NCI-H1417 treated with DMSO at 0.1 percent for 48 hours (cell line): ENCODE measurements at regions not wholly inside any gene's neighbourhood (a gene's known extent, or its start where the extent isn't known, plus 50 kb on each side); places are given as distances from the start of the nearest gene placed in this dataset.
"Not testable (repeated sequence)": the region's sequence is repeated elsewhere in the genome, so short reads cannot be mapped to it uniquely, and the experiment has no call there.

Experiments
- DNase-seq: peaks from one replicate; lab custom pipeline; 2025; lab: John Stamatoyannopoulos, UW

- no peak for DNase-seq
Measured at GRCh38 chr5:167821669-167822068, 469.8 kb upstream of the WWC1 start.

GRCh38 chr5:167822241-167822640 lies 469.2 kb upstream of the WWC1 start:
- no peak for DNase-seq

- DNase-seq: no peak
Measured at GRCh38 chr5:167823405-167823804, 468.0 kb upstream of the WWC1 start.

- no peak for DNase-seq
Measured at GRCh38 chr5:167827766-167828165, 463.7 kb upstream of the WWC1 start.

- no peak for DNase-seq
Measured at GRCh38 chr5:167831754-167832504, 459.5 kb upstream of the WWC1 start.

- no peak for DNase-seq
Measured at GRCh38 chr5:167832609-167833008, 458.8 kb upstream of the WWC1 start.

GRCh38 chr5:167833456-167833855 lies 458.0 kb upstream of the WWC1 start:
- DNase-seq: no peak

- DNase-seq: no peak
Measured at GRCh38 chr5:167835146-167835545, 456.3 kb upstream of the WWC1 start.

- no peak for DNase-seq
Measured at GRCh38 chr5:167837127-167837526, 454.3 kb upstream of the WWC1 start.

- DNase-seq: no peak
Measured at GRCh38 chr5:167839065-167839464, 452.4 kb upstream of the WWC1 start.

GRCh38 chr5:167840527-167841130 lies 450.8 kb upstream of the WWC1 start:
- DNase-seq: no peak

GRCh38 chr5:167843881-167844572 lies 447.4 kb upstream of the WWC1 start:
- no peak for DNase-seq

GRCh38 chr5:167845952-167846351 lies 445.5 kb upstream of the WWC1 start:
- no peak for DNase-seq

- no peak for DNase-seq
Measured at GRCh38 chr5:167849874-167850273, 441.6 kb upstream of the WWC1 start.

GRCh38 chr5:167850911-167851310 lies 440.5 kb upstream of the WWC1 start:
- DNase-seq: no peak

- no peak for DNase-seq
Measured at GRCh38 chr5:167851416-167851815, 440.0 kb upstream of the WWC1 start.

GRCh38 chr5:167852515-167852914 lies 438.9 kb upstream of the WWC1 start:
- DNase-seq: no peak

- DNase-seq: no peak
Measured at GRCh38 chr5:167853421-167853820, 438.0 kb upstream of the WWC1 start.

- DNase-seq: no peak
Measured at GRCh38 chr5:167855818-167856217, 435.6 kb upstream of the WWC1 start.

GRCh38 chr5:167857321-167857720 lies 434.1 kb upstream of the WWC1 start:
- no peak for DNase-seq

- not testable (repeated sequence) for DNase-seq
Measured at GRCh38 chr5:167858186-167858855, 433.1 kb upstream of the WWC1 start.

- no peak for DNase-seq
Measured at GRCh38 chr5:167861129-167861927, 430.1 kb upstream of the WWC1 start.
